HEK293 (cell line): ENCODE measurements at regions not wholly inside any gene's neighbourhood (a gene's known extent, or its start where the extent isn't known, plus 50 kb on each side); places are given as distances from the start of the nearest gene placed in this dataset.

ENCODE experiments used
- CTCF ChIA-PET: fragments of 350-600 bp; formaldehyde crosslinking; extraction: SDS; loops from one replicate; lab custom pipeline; 2021; ENCODE audit warnings: antibody characterized with exemption; lab: Yijun Ruan, JAX
- POLR2A ChIA-PET: fragments of 300-600 bp; formaldehyde crosslinking; extraction: SDS; loops from one replicate; lab custom pipeline; 2020; ENCODE audit warnings: antibody characterized with exemption, inconsistent platforms; lab: Yijun Ruan, JAX
- H3K27ac ChIP-seq: fragments of 200-500 bp; sonication (Bioruptor generic); 2 replicates; pipeline ENCODE4 v1.5.1; 2014; ENCODE audit warnings: low read depth, low read length, control low read depth, inconsistent platforms; ENCODE audit errors: extremely low read depth
- H3K36me3 ChIP-seq, 2 experiments: fragments of 200-500 bp in 1 of 2; sonication (Bioruptor generic) in 1 of 2; 1 replicate in 1 of 2; 2 replicates in 1 of 2; pipeline ENCODE4 v1.5.1; 2014 to 2017; ENCODE audit warnings: inconsistent platforms in 2 of 2, low read length in 2 of 2; ENCODE audit not compliant: control insufficient read depth in 2 of 2, insufficient read depth in 1 of 2
- H3K4me1 ChIP-seq: fragments of 200-500 bp; sonication (Bioruptor generic); 2 replicates; pipeline ENCODE4 v1.5.1; 2014; ENCODE audit warnings: mild to moderate bottlenecking, low read length, inconsistent platforms; ENCODE audit not compliant: control insufficient read depth, insufficient read depth
- H3K4me3 ChIP-seq: 2 replicates; pipeline ENCODE4 v1.5.1; 2011; ENCODE audit warnings: low read depth, mild to moderate bottlenecking, control low read depth, low read length, moderate library complexity
- H3K9me3 ChIP-seq: fragments of 200-500 bp; sonication (Bioruptor generic); 2 replicates; pipeline ENCODE4 v1.5.1; 2014; ENCODE audit warnings: low read depth, low read length, inconsistent platforms; ENCODE audit not compliant: control insufficient read depth, insufficient read depth
- BCL11B ChIP-seq: fragments of 450-650 bp; formaldehyde crosslinking; IDR thresholded peaks from 2 replicates; pipeline ENCODE4 v1.5.1; 2016; ENCODE audit warnings: low read depth, missing biosample characterization, missing genetic modification characterization
- BCL6B ChIP-seq: fragments of 450-650 bp; formaldehyde crosslinking; IDR thresholded peaks from 2 replicates; pipeline ENCODE4 v1.5.1; 2017; ENCODE audit warnings: missing biosample characterization, missing genetic modification characterization
- GLIS2 ChIP-seq: fragments of 450-650 bp; formaldehyde crosslinking; IDR thresholded peaks from 2 replicates; pipeline ENCODE4 v1.5.1; 2016; ENCODE audit warnings: missing biosample characterization, missing genetic modification characterization
- KLF1 ChIP-seq: fragments of 450-650 bp; formaldehyde crosslinking; IDR thresholded peaks from 2 replicates; pipeline ENCODE4 v1.5.1; 2016; ENCODE audit warnings: missing biosample characterization, missing genetic modification characterization
- TRIM28 ChIP-seq: IDR thresholded peaks from 2 replicates; pipeline ENCODE4 v1.6.1; 2011; ENCODE audit warnings: low read length, control low read depth, borderline replicate concordance
- ZBTB48 ChIP-seq: fragments of 450-650 bp; formaldehyde crosslinking; IDR thresholded peaks from 2 replicates; pipeline ENCODE4 v1.5.1; 2016; ENCODE audit warnings: missing biosample characterization, missing genetic modification characterization
- ZNF138 ChIP-seq: fragments of 450-650 bp; formaldehyde crosslinking; IDR thresholded peaks from 2 replicates; pipeline ENCODE4 v1.5.1; 2016; ENCODE audit warnings: missing biosample characterization, missing genetic modification characterization, borderline replicate concordance
- ZNF18 ChIP-seq: fragments of 450-650 bp; formaldehyde crosslinking; IDR thresholded peaks from 2 replicates; pipeline ENCODE4 v1.5.1; 2016; ENCODE audit warnings: missing biosample characterization, missing genetic modification characterization
- ZNF214 ChIP-seq: fragments of 450-650 bp; formaldehyde crosslinking; IDR thresholded peaks from 2 replicates; pipeline ENCODE4 v1.5.1; 2017; ENCODE audit warnings: missing biosample characterization, mild to moderate bottlenecking, missing genetic modification characterization, borderline replicate concordance
- ZNF248 ChIP-seq: fragments of 450-650 bp; formaldehyde crosslinking; IDR thresholded peaks from 2 replicates; pipeline ENCODE4 v1.5.1; 2017; ENCODE audit warnings: missing biosample characterization, missing genetic modification characterization
- ZNF274 ChIP-seq, 2 experiments: fragments of 200-500 bp in 1 of 2; fragments of 450-650 bp in 1 of 2; sonication (Bioruptor generic) in 1 of 2; formaldehyde crosslinking in 1 of 2; IDR thresholded peaks; 2 replicates each; pipeline versions ENCODE4 v1.5.1 to v1.6.1; 2014 to 2016; ENCODE audit warnings: borderline replicate concordance in 1 of 2, inconsistent platforms in 1 of 2, low read length in 1 of 2, missing biosample characterization in 1 of 2, missing genetic modification characterization in 1 of 2
- ZNF292 ChIP-seq: fragments of 450-650 bp; formaldehyde crosslinking; IDR thresholded peaks from 2 replicates; pipeline ENCODE4 v1.5.1; 2016; ENCODE audit warnings: low read depth, missing biosample characterization, missing genetic modification characterization, borderline replicate concordance
- ZNF350 ChIP-seq: fragments of 450-650 bp; formaldehyde crosslinking; IDR thresholded peaks from 2 replicates; pipeline ENCODE4 v1.5.0; 2017; ENCODE audit warnings: missing biosample characterization, mild to moderate bottlenecking, missing genetic modification characterization
- ZNF394 ChIP-seq: fragments of 450-650 bp; formaldehyde crosslinking; IDR thresholded peaks from 2 replicates; pipeline ENCODE4 v1.5.1; 2016; ENCODE audit warnings: missing biosample characterization, missing genetic modification characterization, mild to moderate bottlenecking, moderate library complexity, borderline replicate concordance
- ZNF514 ChIP-seq: fragments of 450-650 bp; formaldehyde crosslinking; IDR thresholded peaks from 2 replicates; pipeline ENCODE4 v1.5.1; 2016; ENCODE audit warnings: missing biosample characterization, missing genetic modification characterization
- ZNF560 ChIP-seq: fragments of 450-650 bp; formaldehyde crosslinking; IDR thresholded peaks from 2 replicates; pipeline ENCODE4 v1.5.1; 2017; ENCODE audit warnings: missing biosample characterization, missing genetic modification characterization, borderline replicate concordance
- ZNF585B ChIP-seq: fragments of 450-650 bp; formaldehyde crosslinking; IDR thresholded peaks from 2 replicates; pipeline ENCODE4 v1.5.1; 2016; ENCODE audit warnings: missing biosample characterization, missing genetic modification characterization
- ZNF624 ChIP-seq: fragments of 450-650 bp; formaldehyde crosslinking; IDR thresholded peaks from 2 replicates; pipeline ENCODE4 v1.5.1; 2017; ENCODE audit warnings: missing biosample characterization, missing genetic modification characterization
- ZNF701 ChIP-seq: fragments of 450-650 bp; formaldehyde crosslinking; IDR thresholded peaks from 2 replicates; pipeline ENCODE4 v1.5.1; 2016; ENCODE audit warnings: missing biosample characterization, missing genetic modification characterization
- ZNF791 ChIP-seq: fragments of 450-650 bp; formaldehyde crosslinking; IDR thresholded peaks from 2 replicates; pipeline ENCODE4 v1.5.1; 2016; ENCODE audit warnings: missing biosample characterization, missing genetic modification characterization
- ZNF792 ChIP-seq: fragments of 450-650 bp; formaldehyde crosslinking; IDR thresholded peaks from 2 replicates; pipeline ENCODE4 v1.5.1; 2016; ENCODE audit warnings: missing biosample characterization, missing genetic modification characterization
- ZSCAN23 ChIP-seq: fragments of 450-650 bp; formaldehyde crosslinking; IDR thresholded peaks from 2 replicates; pipeline ENCODE4 v1.5.1; 2016; ENCODE audit warnings: missing biosample characterization, missing genetic modification characterization
- TF ChIP-seq, protein P1 (sequence below): fragments of 450-650 bp; formaldehyde crosslinking; IDR thresholded peaks from 2 replicates; pipeline ENCODE4 v1.5.1; 2016; ENCODE audit warnings: missing biosample characterization, missing genetic modification characterization
- TF ChIP-seq, protein P2 (sequence below): fragments of 450-650 bp; formaldehyde crosslinking; IDR thresholded peaks from 2 replicates; pipeline ENCODE4 v1.5.1; 2016; ENCODE audit warnings: missing biosample characterization, missing genetic modification characterization, borderline replicate concordance

DNA sequence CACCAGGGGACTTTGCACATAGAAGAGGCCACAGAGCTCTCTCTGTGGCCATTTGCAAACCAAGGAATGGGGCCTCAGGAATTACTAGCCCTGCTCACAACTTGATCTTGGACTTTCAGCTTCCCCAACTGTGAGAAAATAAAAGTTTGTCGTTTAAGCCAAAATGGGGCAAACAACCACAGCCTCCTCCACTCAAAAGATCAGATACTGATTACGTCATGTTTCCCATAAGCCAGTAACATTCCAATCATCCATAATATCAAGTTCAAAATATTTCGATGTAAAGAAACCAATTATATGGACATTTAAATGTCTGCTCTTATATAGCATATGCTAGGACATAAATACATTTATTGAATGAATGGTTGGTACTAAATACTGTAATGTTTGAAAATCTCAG is 307.5 kb upstream of the HAND2 start:
- no peak for TF ChIP-seq GLIS2 (tag by site-specific recombination)
- TF ChIP-seq TRIM28: no peak
- TF ChIP-seq ZNF560 (tag by site-specific recombination): no peak
- no peak for TF ChIP-seq ZNF624 (tag by site-specific recombination)
- no peak for TF ChIP-seq KLF1
- no peak for TF ChIP-seq BCL11B (tag by site-specific recombination)
- TF ChIP-seq ZNF701 (tag by site-specific recombination): no peak
- TF ChIP-seq ZNF18 (tag by site-specific recombination): no peak
- no peak for TF ChIP-seq ZSCAN23 (tag by site-specific recombination)
- TF ChIP-seq ZNF514 (tag by site-specific recombination): no peak
- TF ChIP-seq ZNF248 (tag by site-specific recombination): no peak
- TF ChIP-seq ZNF292 (tag by site-specific recombination): no peak
- no peak for TF ChIP-seq ZNF214
- Histone ChIP-seq H3K4me3 (no peak overlapping the region), H3K4me1 (no peaks in the 10 kb centered on the region), H3K27ac (no peak overlapping the region), H3K36me3 (no peaks in the 10 kb centered on the region), H3K9me3 (no peaks in the 10 kb centered on the region)
- CTCF ChIA-PET: no interaction called here
- POLR2A ChIA-PET: no interaction called here

GRCh38 chr4:173835903-173836302 is 305.9 kb upstream of the HAND2 start:
- Histone ChIP-seq H3K4me3 (no peak overlapping the region), H3K9me3 (no peaks in the 10 kb centered on the region), H3K36me3 (no peaks in the 10 kb centered on the region), H3K4me1 (no peaks in the 10 kb centered on the region), H3K27ac (no peak overlapping the region)
- POLR2A ChIA-PET: no interaction called here
- CTCF ChIA-PET: no interaction called here
- TF ChIP-seq, protein P1, sequence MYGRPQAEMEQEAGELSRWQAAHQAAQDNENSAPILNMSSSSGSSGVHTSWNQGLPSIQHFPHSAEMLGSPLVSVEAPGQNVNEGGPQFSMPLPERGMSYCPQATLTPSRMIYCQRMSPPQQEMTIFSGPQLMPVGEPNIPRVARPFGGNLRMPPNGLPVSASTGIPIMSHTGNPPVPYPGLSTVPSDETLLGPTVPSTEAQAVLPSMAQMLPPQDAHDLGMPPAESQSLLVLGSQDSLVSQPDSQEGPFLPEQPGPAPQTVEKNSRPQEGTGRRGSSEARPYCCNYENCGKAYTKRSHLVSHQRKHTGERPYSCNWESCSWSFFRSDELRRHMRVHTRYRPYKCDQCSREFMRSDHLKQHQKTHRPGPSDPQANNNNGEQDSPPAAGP (tag by site-specific recombination): no peak
- TF ChIP-seq ZNF791 (tag by site-specific recombination) (no peak), ZNF350 (tag by site-specific recombination) (no peak), ZBTB48 (tag by site-specific recombination) (no peak), ZNF394 (tag by site-specific recombination) (no peak), ZNF18 (tag by site-specific recombination) (no peak), ZNF792 (tag by site-specific recombination) (no peak), ZSCAN23 (tag by site-specific recombination) (no peak), ZNF274 (IDR thresholded peaks at IDR 0.05; ENCODE audit: low read length) (no peak), ZNF274 (tag by site-specific recombination; IDR thresholded peaks at IDR 0.05; ENCODE audit: borderline replicate concordance) (no peak), ZNF138 (tag by site-specific recombination) (no peak), ZNF585B (no peak), BCL6B (tag by site-specific recombination) (no peak), GLIS2 (tag by site-specific recombination) (no peak)
- TF ChIP-seq, protein P2, sequence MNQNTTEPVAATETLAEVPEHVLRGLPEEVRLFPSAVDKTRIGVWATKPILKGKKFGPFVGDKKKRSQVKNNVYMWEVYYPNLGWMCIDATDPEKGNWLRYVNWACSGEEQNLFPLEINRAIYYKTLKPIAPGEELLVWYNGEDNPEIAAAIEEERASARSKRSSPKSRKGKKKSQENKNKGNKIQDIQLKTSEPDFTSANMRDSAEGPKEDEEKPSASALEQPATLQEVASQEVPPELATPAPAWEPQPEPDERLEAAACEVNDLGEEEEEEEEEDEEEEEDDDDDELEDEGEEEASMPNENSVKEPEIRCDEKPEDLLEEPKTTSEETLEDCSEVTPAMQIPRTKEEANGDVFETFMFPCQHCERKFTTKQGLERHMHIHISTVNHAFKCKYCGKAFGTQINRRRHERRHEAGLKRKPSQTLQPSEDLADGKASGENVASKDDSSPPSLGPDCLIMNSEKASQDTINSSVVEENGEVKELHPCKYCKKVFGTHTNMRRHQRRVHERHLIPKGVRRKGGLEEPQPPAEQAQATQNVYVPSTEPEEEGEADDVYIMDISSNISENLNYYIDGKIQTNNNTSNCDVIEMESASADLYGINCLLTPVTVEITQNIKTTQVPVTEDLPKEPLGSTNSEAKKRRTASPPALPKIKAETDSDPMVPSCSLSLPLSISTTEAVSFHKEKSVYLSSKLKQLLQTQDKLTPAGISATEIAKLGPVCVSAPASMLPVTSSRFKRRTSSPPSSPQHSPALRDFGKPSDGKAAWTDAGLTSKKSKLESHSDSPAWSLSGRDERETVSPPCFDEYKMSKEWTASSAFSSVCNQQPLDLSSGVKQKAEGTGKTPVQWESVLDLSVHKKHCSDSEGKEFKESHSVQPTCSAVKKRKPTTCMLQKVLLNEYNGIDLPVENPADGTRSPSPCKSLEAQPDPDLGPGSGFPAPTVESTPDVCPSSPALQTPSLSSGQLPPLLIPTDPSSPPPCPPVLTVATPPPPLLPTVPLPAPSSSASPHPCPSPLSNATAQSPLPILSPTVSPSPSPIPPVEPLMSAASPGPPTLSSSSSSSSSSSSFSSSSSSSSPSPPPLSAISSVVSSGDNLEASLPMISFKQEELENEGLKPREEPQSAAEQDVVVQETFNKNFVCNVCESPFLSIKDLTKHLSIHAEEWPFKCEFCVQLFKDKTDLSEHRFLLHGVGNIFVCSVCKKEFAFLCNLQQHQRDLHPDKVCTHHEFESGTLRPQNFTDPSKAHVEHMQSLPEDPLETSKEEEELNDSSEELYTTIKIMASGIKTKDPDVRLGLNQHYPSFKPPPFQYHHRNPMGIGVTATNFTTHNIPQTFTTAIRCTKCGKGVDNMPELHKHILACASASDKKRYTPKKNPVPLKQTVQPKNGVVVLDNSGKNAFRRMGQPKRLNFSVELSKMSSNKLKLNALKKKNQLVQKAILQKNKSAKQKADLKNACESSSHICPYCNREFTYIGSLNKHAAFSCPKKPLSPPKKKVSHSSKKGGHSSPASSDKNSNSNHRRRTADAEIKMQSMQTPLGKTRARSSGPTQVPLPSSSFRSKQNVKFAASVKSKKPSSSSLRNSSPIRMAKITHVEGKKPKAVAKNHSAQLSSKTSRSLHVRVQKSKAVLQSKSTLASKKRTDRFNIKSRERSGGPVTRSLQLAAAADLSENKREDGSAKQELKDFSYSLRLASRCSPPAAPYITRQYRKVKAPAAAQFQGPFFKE: no peak
